Left ventricle myocardium inferior (tissue), 1 donor: ENCODE measurements at regions not wholly inside any gene's neighbourhood (a gene's known extent, or its start where the extent isn't known, plus 50 kb on each side); places are given as distances from the start of the nearest gene placed in this dataset.
A peak's percentile ranks its signal among the peaks of the same experiment; 100 is the strongest.
"Not testable (repeated sequence)": the region's sequence is repeated elsewhere in the genome, so short reads cannot be mapped to it uniquely, and the experiment has no call there.

ENCODE experiments used
- DNase-seq: peaks from one replicate; pipeline ENCODE4 v3.0.0-alpha.2; 2020
- H3K27ac ChIP-seq: fragments of 200-600 bp; replicated peaks from 2 replicates; pipeline ENCODE4 v1.8.0; 2021
- H3K27me3 ChIP-seq: fragments of 200-600 bp; 2 replicates; pipeline ENCODE4 v1.8.0; 2021; ENCODE audit warnings: low read depth
- H3K36me3 ChIP-seq: fragments of 200-600 bp; 2 replicates; pipeline ENCODE4 v1.8.0; 2021
- H3K4me1 ChIP-seq: fragments of 200-600 bp; 2 replicates; pipeline ENCODE4 v1.8.0; 2021
- H3K4me3 ChIP-seq: fragments of 200-600 bp; 2 replicates; pipeline ENCODE4 v1.8.0; 2021; ENCODE audit warnings: mild to moderate bottlenecking, moderate library complexity
- H3K9me3 ChIP-seq: fragments of 200-600 bp; replicated peaks from 2 replicates; pipeline ENCODE4 v1.8.0; 2021
- CTCF ChIP-seq: fragments of 200-600 bp; IDR thresholded peaks from 2 replicates; pipeline ENCODE4 v1.8.0; 2021; ENCODE audit warnings: antibody characterized with exemption, mild to moderate bottlenecking, borderline replicate concordance
- intact Hi-C: fragments of 100-400 bp; cut with micrococcal nuclease; formaldehyde crosslinking; loops from one replicate; pipeline ENCODE4 v1.11.0; 2022
- donor health status: DM: no; HTN: yes; CAD: no; lungs with severe emphysema.

GRCh38 chrX:65072590-65072989 lies 96.3 kb upstream of the ZC4H2 start:
- no peaks in the 10 kb centered on the region for H3K27me3 ChIP-seq
- H3K4me3 ChIP-seq = no peak overlapping the region
- H3K4me1 ChIP-seq = no peaks in the 10 kb centered on the region
- TF ChIP-seq CTCF = no peak
- H3K36me3 ChIP-seq = no peaks in the 10 kb centered on the region
- no peak for DNase-seq
- H3K9me3 ChIP-seq = peaks cover 27% of the 10 kb centered on the region
- H3K27ac ChIP-seq = no peak overlapping the region
- intact Hi-C loops = no loop called here

- H3K27ac ChIP-seq, H3K4me1 ChIP-seq, DNase-seq, intact Hi-C loops, H3K4me3 ChIP-seq, H3K27me3 ChIP-seq, H3K36me3 ChIP-seq: not testable (repeated sequence)
- peaks cover 10% of the 10 kb centered on the region for H3K9me3 ChIP-seq
Measured at GRCh38 chrX:65058626-65059025, 82.4 kb upstream of the ZC4H2 start.

GRCh38 chrX:65045001-65045400 lies 68.8 kb upstream of the ZC4H2 start:
- H3K27ac ChIP-seq = no peak overlapping the region
- TF ChIP-seq CTCF = no peak
- no peak overlapping the region for H3K4me3 ChIP-seq
- intact Hi-C loops = no loop called here
- no peaks in the 10 kb centered on the region for H3K4me1 ChIP-seq
- H3K9me3 ChIP-seq = peaks cover 33% of the 10 kb centered on the region
- no peaks in the 10 kb centered on the region for H3K27me3 ChIP-seq
- H3K36me3 ChIP-seq = no peaks in the 10 kb centered on the region
- DNase-seq = no peak

- no peaks in the 10 kb centered on the region for H3K36me3 ChIP-seq
- H3K27me3 ChIP-seq = peaks cover 8% of the 10 kb centered on the region
- peak overlapping the region; percentile 66 for H3K4me3 ChIP-seq
- no peaks in the 10 kb centered on the region for H3K4me1 ChIP-seq
- intact Hi-C loops = no loop called here
- H3K9me3 ChIP-seq = no peaks in the 10 kb centered on the region
- TF ChIP-seq CTCF = no peak
- DNase-seq = peak; percentile 15
- H3K27ac ChIP-seq = peak overlapping the region; percentile 63
Measured at GRCh38 chrX:65035446-65035770, 59.2 kb upstream of the ZC4H2 start.

GRCh38 chrX:65034668-65035445 lies 58.6 kb upstream of the ZC4H2 start, which contains the start of gene ZC3H12B:
ZC3H12B (plus strand) TSS chrX:65034826.
- intact Hi-C loops = no loop called here
- no peaks in the 10 kb centered on the region for H3K36me3 ChIP-seq
- peaks cover 8% of the 10 kb centered on the region for H3K27me3 ChIP-seq
- TF ChIP-seq CTCF = peak; percentile 52
- H3K4me3 ChIP-seq = peak within 1 kb of the TSS; percentile 66
- peak; percentile 65 for DNase-seq
- H3K9me3 ChIP-seq = no peaks in the 10 kb centered on the region
- peak within 1 kb of the TSS; percentile 63 for H3K27ac ChIP-seq
- no peaks in the 10 kb centered on the region for H3K4me1 ChIP-seq

- Histone ChIP-seq H3K27ac (peak overlapping the region; percentile 63), H3K27me3 (peaks cover 8% of the 10 kb centered on the region), H3K4me1 (no peaks in the 10 kb centered on the region), H3K9me3 (no peaks in the 10 kb centered on the region), H3K4me3 (peak overlapping the region; percentile 66), H3K36me3 (no peaks in the 10 kb centered on the region)
- no peak for TF ChIP-seq CTCF
- no peak for DNase-seq
- intact Hi-C loops = no loop called here
Measured at GRCh38 chrX:65034292-65034667, 58.0 kb upstream of the ZC4H2 start.
